ENCODE measurements at regions not wholly inside any gene's neighbourhood (a gene's known extent, or its start where the extent isn't known, plus 50 kb on each side); places are given as distances from the start of the nearest gene placed in this dataset.

- TF ChIP-seq CTBP1 (IDR thresholded peaks at IDR 0.05; ENCODE audit: borderline replicate concordance) (no peak), ETV1 (tag; conservative IDR thresholded peaks at IDR 0.05; ENCODE audit: low read depth) (no peak), C11orf30 (IDR thresholded peaks at IDR 0.05; ENCODE audit: low read depth) (no peak)
- TF ChIP-seq, protein P1, sequence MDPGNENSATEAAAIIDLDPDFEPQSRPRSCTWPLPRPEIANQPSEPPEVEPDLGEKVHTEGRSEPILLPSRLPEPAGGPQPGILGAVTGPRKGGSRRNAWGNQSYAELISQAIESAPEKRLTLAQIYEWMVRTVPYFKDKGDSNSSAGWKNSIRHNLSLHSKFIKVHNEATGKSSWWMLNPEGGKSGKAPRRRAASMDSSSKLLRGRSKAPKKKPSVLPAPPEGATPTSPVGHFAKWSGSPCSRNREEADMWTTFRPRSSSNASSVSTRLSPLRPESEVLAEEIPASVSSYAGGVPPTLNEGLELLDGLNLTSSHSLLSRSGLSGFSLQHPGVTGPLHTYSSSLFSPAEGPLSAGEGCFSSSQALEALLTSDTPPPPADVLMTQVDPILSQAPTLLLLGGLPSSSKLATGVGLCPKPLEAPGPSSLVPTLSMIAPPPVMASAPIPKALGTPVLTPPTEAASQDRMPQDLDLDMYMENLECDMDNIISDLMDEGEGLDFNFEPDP (CRISPR knock-in tag; IDR thresholded peaks at IDR 0.05), result no peak
- POLR2A ChIA-PET, result no interaction called here
- H3K9ac ChIP-seq (ENCODE audit: insufficient read depth in 1 of 2, low read depth in 2 of 2, low read length in 2 of 2), result no peak overlapping the region
- H3K79me2 ChIP-seq (ENCODE audit: control insufficient read depth, insufficient read depth, low read length), result no peaks in the 10 kb centered on the region
- no peak overlapping the region for H3K27ac ChIP-seq (ENCODE audit: extremely low read depth, low read depth, low read length)
- no peaks in the 10 kb centered on the region for H3K27me3 ChIP-seq (ENCODE audit: control insufficient read depth in 2 of 2, insufficient read depth in 2 of 2, low read length in 2 of 2)
- H3K9me3 ChIP-seq (replicated peaks; ENCODE audit: control insufficient read depth, insufficient read depth, low read depth, low read length), result no peaks in the 10 kb centered on the region
- intact Hi-C loops (cut with micrococcal nuclease) (no loop called here), in situ Hi-C loops (cut with MboI) (no loop called here)
- no TSS peak for BruUV-seq (replicated peaks)
- H3K9me1 ChIP-seq (ENCODE audit: control insufficient read depth, insufficient read depth, low read length), result no peaks in the 10 kb centered on the region
- H3K36me3 ChIP-seq (ENCODE audit: control insufficient read depth, insufficient read depth, low read length), result no peaks in the 10 kb centered on the region
- H3K4me3 ChIP-seq, result no peak overlapping the region
- H2AFZ ChIP-seq (ENCODE audit: low read depth, low read length), result no peak overlapping the region
- CTCF ChIA-PET (ENCODE audit: low intra/inter-chr PET ratio), result no interaction called here
- no peak for DNase-seq (ENCODE audit: extremely low read depth in 1 of 4, low spot score in 3 of 4)
- peaks cover 0 to 16% of the 10 kb centered on the region in 2 experiments; a peak in 3 of 5 replicates for H3K4me1 ChIP-seq (replicated peaks in 1 of 2; ENCODE audit: control insufficient read depth in 2 of 2, insufficient read depth in 2 of 2, low read length in 2 of 2)
- no peak for ATAC-seq
- no peak for FAIRE-seq
- no peak overlapping the region for H3K4me2 ChIP-seq (ENCODE audit: insufficient read depth, low read length)
- no peaks in the 10 kb centered on the region for H4K20me1 ChIP-seq (replicated peaks; ENCODE audit: control insufficient read depth, insufficient read depth, low read length)
Measured at GRCh38 chr3:155236473-155236872, 57.0 kb downstream of the STRIT1 start.
